Stomach (tissue), 4 donors: ENCODE measurements at regions not wholly inside any gene's neighbourhood (a gene's known extent, or its start where the extent isn't known, plus 50 kb on each side); places are given as distances from the start of the nearest gene placed in this dataset.

Experiments
- CTCF ChIP-seq, 7 experiments: fragments of 450-650 bp in 4 of 7; fragments of 200-600 bp in 3 of 7; sonication (generic) in 3 of 7; IDR thresholded peaks; one replicate each; pipeline ENCODE4 v1.5.1; 2016 to 2019; ENCODE audit warnings: antibody characterized with exemption in 7 of 7, control low read depth in 2 of 7, mild to moderate bottlenecking in 1 of 7
- EP300 ChIP-seq: sonication (generic); formaldehyde crosslinking; IDR thresholded peaks from one replicate; pipeline ENCODE4 v1.6.1; 2017; ENCODE audit warnings: antibody characterized with exemption
- POLR2A ChIP-seq, 4 donors: fragments of 450-650 bp; IDR thresholded peaks; one replicate each; pipeline ENCODE4 v1.6.1; 2016; ENCODE audit warnings: antibody characterized with exemption in 4 of 4, control low read depth in 2 of 4, mild to moderate bottlenecking in 1 of 4, moderate library complexity in 1 of 4
- POLR2AphosphoS5 ChIP-seq, 3 donors: sonication (generic); formaldehyde crosslinking; IDR thresholded peaks; one replicate each; pipeline ENCODE4 v1.6.1; 2016; ENCODE audit warnings: antibody characterized with exemption in 3 of 3

- TF ChIP-seq CTCF (IDR thresholded peaks at IDR 0.05), result no peak
- TF ChIP-seq EP300, result no peak
- TF ChIP-seq POLR2A (IDR thresholded peaks at IDR 0.05), result no peak
- TF ChIP-seq POLR2AphosphoS5 (IDR thresholded peaks at IDR 0.05), result no peak
Observed at GRCh38 chr10:107826171-107826570, 661.7 kb upstream of the SORCS1 start.
